ENCODE measurements at regions not wholly inside any gene's neighbourhood (a gene's known extent, or its start where the extent isn't known, plus 50 kb on each side); places are given as distances from the start of the nearest gene placed in this dataset.
A peak's percentile ranks its signal among the peaks of the same experiment; 100 is the strongest.

DNA sequence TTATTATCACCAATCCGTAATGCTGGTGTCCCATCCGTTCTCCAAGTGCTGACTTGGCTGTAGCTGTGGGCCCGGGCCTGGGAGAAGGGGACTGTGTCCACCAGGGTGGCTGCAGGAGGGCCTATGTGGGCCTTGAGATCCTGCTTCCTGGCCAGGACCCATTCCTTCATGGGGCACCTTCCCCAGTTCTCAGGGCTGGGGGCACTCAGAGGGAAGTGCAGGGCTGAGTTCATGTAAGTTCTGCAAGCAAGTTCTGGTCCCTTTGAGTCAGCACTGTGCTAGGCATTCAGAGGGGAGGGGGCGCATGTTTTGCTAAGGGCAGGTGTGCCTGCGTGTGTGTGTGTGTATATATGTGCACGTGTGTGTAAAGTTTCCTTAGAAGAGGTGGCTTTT lies 94.0 kb downstream of the GLI2 start:
- no peak for ATAC-seq

- no peak for ATAC-seq
Observed at GRCh38 chr2:120830096-120830830, 94.6 kb downstream of the GLI2 start.

DNA sequence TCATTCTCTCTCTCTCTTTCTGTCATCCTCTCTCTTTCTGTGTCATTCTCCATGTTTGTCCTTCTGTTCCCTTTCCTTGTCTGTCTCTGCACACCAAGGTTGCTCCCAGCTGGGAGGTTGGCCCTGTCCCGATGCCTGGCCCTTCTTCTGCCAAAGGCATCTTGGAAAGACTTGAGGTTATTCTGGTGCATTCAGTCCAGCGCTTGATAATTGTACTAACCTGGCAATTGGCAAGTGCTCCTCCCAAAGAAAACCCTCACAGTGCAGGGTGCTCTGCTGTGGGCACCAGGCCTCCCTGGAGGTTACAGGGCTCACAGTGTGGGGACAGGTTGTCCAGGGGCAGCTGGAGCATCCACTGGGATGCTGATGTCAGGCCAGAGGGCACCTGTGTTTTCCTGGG lies 95.4 kb downstream of the GLI2 start:
- ATAC-seq = no peak

DNA sequence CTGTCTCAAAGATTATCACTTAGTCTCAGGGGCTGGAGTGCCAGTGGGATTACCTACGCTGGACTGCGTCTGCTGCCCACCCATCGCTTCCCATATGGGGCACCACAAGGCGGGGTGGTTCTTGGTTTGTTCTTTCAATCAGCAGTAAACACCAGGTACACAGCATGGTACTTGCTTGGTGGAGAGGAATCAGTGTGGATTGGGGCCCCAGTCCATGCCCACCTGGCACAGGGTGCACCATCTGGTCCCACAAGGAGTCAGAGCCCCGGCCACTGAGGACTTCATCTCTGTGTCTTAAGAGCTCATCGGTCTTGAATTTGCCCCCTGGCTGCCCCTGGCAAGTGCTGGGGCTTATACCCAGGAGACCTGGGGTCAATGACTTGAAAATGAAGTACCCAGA lies 96.2 kb downstream of the GLI2 start:
- ATAC-seq = peak in 1 of 2 donors; percentile 15

- no peak for ATAC-seq
Observed at GRCh38 chr2:120832296-120833070, 96.8 kb downstream of the GLI2 start.

GRCh38 chr2:120833127-120833675 lies 97.5 kb downstream of the GLI2 start:
- ATAC-seq = no peak

DNA sequence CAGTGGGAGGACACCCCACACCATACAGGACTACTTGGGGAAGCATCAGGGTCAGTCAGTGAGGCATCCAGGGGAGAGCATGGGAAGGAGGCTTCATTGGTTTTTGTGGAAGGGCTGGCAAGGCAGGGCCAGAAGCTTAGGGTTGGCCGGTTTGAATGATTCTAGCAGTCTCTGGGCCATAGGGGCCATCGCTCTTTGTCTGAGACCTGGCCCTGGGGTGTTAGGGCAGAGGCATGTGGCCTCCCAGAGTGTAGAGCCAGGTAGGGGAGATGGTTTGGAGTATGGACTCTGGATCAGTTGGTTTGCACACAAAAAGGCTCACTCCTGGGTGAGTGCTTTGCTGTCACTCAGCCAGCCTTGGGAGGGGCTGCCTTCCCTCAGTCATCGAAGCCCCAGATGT lies 98.5 kb downstream of the GLI2 start:
- no peak for ATAC-seq

GRCh38 chr2:120836281-120836680 lies 100.6 kb downstream of the GLI2 start:
- no peak for ATAC-seq

- ATAC-seq = no peak
Observed at GRCh38 chr2:120840795-120841487, 105.3 kb downstream of the GLI2 start.

DNA sequence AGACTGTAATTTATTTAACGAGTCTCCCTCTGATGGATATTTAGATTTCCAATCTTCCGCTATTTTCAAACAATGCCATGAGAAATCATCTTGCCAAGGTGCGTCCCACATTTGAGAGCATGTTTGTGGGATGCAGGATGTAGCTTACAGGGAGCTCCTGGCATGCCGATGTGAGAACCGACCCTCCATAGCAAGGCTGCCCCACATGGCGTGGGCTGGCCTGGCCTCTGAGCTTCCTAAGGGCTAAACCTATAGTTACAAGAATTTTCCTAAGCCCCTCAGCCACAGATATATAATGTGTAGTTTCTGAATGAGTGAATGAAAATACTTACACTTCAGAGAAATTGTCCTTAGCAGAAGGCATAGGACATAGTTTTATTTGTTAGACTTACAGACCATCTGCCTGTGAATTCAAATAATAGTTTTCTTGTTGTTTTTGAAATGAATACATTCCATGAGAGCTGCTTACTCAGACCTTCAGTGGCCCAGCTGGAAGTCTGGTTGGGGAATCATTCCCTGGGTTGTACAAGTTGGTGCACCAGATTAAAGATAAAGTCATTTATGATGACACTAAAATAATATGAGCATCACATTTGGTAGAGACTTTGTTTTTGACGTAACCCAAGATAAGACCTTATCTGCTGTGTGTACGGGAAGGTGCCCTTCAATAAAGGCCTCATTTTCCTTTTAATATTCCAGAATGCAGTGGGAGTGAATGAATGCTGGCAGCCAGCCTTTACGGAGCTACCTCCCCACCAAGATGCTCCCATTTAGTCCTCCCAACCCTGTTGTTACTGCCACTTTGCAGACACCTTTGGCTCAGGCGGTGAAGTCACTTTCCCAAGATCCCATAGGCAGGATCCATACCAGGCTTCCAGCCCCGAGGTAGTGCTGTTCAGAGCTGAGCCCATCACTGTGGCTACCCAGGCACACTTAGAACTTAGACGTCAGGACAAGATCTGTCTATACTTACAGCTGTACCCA lies 107.1 kb downstream of the GLI2 start:
- no peak for ATAC-seq

DNA sequence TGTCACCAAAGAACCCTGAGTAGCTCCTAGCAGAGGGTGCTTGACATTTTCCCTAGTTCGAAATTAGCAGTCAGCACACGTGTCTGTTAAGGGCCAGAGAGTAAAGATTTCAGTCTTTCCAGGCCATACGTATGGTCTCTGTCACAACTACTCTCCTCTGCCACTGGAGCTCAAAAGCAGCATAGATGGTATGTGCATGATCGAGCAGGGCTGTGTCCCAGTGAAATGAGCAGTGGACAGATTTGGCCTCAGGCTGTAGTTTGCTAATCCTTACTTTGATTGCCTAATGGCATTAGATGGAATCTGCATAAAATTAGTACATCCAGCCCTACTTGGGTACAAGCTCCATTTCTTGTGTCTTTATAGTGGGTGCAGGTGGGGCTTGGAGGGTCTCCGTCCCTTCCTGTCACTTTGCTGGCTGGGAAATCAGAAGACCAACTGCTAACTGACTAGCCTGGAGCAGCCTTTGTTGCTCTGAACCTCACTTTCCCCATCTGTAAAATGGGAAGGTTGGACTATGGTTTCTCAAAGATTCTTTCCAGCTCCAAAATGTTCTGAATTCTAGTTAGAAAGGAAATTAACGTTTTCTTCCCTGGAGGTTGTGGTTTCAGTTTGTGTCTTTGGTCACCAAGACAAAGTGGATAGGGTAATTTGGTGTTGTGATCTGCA lies 108.5 kb downstream of the GLI2 start:
- no peak for ATAC-seq

DNA sequence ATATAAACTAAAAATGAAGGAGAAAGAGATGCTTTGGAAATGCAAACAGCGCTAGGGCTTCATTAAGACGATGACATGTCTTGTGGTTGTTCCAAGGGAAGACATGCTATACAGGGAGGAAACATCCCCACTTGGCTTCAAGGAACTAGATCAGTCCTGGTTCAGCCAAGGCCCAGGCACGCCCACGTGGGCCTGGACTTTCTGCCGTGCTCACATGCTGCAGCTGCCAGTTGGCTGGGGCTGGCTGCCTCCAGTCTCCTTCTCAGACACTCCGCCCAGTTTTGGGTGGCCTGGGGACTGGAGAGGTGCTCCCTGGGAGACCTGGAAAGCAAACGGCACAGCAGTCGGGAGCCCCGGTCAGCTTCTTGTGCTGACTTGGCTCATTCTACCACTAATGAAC lies 109.6 kb downstream of the GLI2 start:
- no peak for ATAC-seq

DNA sequence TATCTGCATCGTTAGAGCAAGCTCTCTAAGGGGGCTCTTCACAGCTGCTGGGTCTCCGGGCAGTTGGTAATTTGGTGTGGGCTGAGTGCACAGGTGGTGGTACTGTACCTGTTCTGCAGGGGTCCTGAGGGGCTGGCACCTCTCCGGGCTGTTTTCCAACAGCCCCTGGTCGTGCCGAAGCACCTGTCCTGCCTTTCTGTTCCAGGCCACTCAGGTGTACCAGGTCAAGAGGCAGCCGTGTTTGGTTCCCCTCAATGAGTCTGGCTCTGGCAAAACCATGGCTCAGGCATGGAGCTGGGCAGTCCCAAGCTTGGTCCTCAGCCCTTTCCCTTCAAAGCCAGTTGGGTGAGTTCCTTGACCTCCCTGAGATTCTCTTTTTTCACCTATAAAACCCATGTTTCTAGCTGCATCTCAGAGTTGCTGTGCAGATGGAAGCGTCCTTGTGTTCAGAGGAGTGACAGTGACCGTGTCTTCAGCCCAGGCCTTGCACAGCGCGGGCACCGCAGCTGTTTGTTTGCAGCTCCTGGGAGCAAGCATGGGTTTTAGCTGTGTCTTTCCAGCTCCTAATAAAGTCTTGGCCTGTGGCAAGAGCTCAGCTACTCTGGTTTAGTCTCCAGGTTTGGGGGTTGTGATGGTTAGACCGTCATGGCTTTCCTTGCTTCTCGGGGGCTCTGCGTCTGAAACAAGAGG lies 110.9 kb downstream of the GLI2 start:
- ATAC-seq = no peak

GRCh38 chr2:120847700-120848321 lies 112.1 kb downstream of the GLI2 start:
- no peak for ATAC-seq

DNA sequence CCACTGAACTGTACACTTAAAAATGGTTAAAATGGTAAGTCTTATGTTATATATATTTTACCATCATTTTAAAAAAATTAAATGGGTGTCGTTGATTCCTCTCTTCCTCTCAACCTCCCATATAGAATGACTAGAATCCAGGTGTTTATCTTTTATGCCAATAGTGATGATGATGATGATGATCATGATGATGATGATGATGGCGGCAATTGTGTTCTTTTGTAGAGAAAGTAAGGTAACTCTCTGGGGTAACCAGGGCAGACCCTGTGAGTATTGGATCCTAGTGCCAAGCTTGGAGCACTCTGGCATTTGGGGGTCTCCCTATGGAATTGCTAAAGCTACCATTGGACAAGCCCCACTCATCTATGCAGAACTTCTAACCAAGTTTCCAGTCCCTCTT lies 113.6 kb downstream of the GLI2 start:
- ATAC-seq = no peak

GRCh38 chr2:120850551-120850950 lies 114.9 kb downstream of the GLI2 start:
- no peak for ATAC-seq

GRCh38 chr2:120851116-120851773 lies 115.6 kb downstream of the GLI2 start:
- ATAC-seq = no peak

- no peak for ATAC-seq
Observed at GRCh38 chr2:120852200-120852815, 116.6 kb downstream of the GLI2 start.

DNA sequence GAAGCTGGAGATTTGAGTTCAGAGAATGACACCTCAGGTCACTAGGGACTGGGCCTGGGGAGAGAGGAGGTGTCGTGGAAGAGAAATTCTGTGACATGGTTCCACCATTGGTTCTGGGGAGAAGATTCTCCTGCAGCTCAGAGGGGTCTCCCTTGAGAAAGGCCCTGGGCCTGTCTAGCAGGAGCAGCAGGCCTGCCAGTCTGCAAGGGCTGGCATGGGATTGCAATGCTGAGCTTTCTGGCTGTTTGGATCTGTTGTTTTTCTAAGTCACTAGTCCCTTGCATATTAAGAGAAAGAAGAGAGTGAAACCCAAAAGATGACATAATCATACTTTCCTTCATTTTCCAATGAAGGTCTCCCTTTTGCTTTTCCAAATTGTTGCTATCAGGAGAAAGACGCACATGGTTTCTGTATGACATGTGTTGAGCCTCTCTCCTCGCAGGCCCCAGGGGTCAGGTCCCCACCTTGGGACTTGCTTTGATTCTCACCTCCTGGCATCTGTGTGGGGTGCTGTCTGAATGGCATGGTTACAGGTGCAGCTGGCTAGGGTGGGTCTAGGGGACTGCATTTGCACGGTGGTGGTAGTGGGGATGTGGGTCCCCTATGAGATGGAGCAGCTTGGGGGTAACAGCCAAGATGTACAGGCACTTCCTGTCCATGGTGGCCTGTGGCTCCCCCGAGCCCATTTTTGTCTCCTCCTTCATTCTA lies 117.8 kb downstream of the GLI2 start:
- ATAC-seq = no peak
